OCI-LY1 (cell line): ENCODE measurements at regions not wholly inside any gene's neighbourhood (a gene's known extent, or its start where the extent isn't known, plus 50 kb on each side); places are given as distances from the start of the nearest gene placed in this dataset.

Source experiments
- H2AFZ ChIP-seq: fragments of 200-600 bp; sonication (generic), shearing (Covaris generic); 2 replicates; pipeline ENCODE4 v1.6.0; 2014; ENCODE audit warnings: antibody characterized with exemption, mild to moderate bottlenecking, low read length
- H3F3A ChIP-seq: fragments of 200-600 bp; sonication (generic), shearing (Covaris generic); 2 replicates; pipeline ENCODE4 v1.6.0; 2014; ENCODE audit warnings: mild to moderate bottlenecking, antibody characterized with exemption, low read length, moderate library complexity; ENCODE audit not compliant: insufficient read depth
- H3K27ac ChIP-seq: fragments of 200-600 bp; sonication (generic); 2 replicates; pipeline ENCODE4 v1.5.1; 2014; ENCODE audit warnings: low read length, mixed run types, mild to moderate bottlenecking, low read depth; ENCODE audit not compliant: poor library complexity, severe bottlenecking
- H3K27me3 ChIP-seq: fragments of 200-600 bp; sonication (generic); 2 replicates; pipeline ENCODE4 v1.6.0; 2014; ENCODE audit warnings: antibody characterized with exemption, mild to moderate bottlenecking, low read length, moderate library complexity; ENCODE audit not compliant: insufficient read depth
- H3K36me3 ChIP-seq: fragments of 200-600 bp; sonication (generic); 2 replicates; pipeline ENCODE4 v1.6.1; 2014; ENCODE audit warnings: mild to moderate bottlenecking, antibody characterized with exemption, low read length, moderate library complexity, mixed read lengths; ENCODE audit not compliant: insufficient read depth
- H3K4me1 ChIP-seq: fragments of 200-600 bp; sonication (generic); 2 replicates; pipeline ENCODE4 v1.5.1; 2014; ENCODE audit warnings: mild to moderate bottlenecking, low read length, moderate library complexity; ENCODE audit not compliant: insufficient read depth, severe bottlenecking
- H3K4me2 ChIP-seq: fragments of 200-600 bp; sonication (generic), shearing (Covaris generic); 2 replicates; pipeline ENCODE4 v1.6.1; 2014; ENCODE audit warnings: low read length
- H3K4me3 ChIP-seq: fragments of 200-600 bp; sonication (generic); 2 replicates; pipeline ENCODE4 v1.5.1; 2014; ENCODE audit warnings: low read length, low read depth, mild to moderate bottlenecking, mixed read lengths; ENCODE audit not compliant: poor library complexity, severe bottlenecking
- H3K79me2 ChIP-seq: fragments of 200-600 bp; shearing (Covaris generic); 2 replicates; pipeline ENCODE4 v1.6.1; 2016; ENCODE audit warnings: mixed run types, low read length, mixed read lengths; ENCODE audit not compliant: insufficient read depth
- H3K9ac ChIP-seq: fragments of 200-600 bp; sonication (generic), shearing (Covaris generic); 2 replicates; pipeline ENCODE4 v1.6.1; 2014; ENCODE audit warnings: mild to moderate bottlenecking, low read length, mixed read lengths
- H3K9me2 ChIP-seq: fragments of 200-600 bp; sonication (generic), shearing (Covaris generic); 2 replicates; pipeline ENCODE4 v1.6.1; 2014; ENCODE audit warnings: low read depth, mild to moderate bottlenecking, low read length, mixed read lengths
- H3K9me3 ChIP-seq: fragments of 200-600 bp; shearing (Covaris generic); 2 replicates; pipeline ENCODE4 v1.6.1; 2014; ENCODE audit warnings: low read length, mixed read lengths
- H4K20me1 ChIP-seq: fragments of 200-600 bp; sonication (generic), shearing (Covaris generic); 2 replicates; pipeline ENCODE4 v1.6.0; 2016; ENCODE audit warnings: mild to moderate bottlenecking, low read length; ENCODE audit not compliant: insufficient read depth
- EZH2 ChIP-seq: fragments of 200-600 bp; sonication (generic), shearing (Covaris generic); IDR thresholded peaks from 2 replicates; pipeline ENCODE4 v1.8.0; 2017; ENCODE audit warnings: borderline replicate concordance, mixed run types, mild to moderate bottlenecking, antibody characterized with exemption, low read length, moderate library complexity, mixed read lengths
- TF ChIP-seq, protein P1 (sequence below): fragments of 200-600 bp; sonication (generic), shearing (Covaris generic); IDR thresholded peaks from 2 replicates; pipeline ENCODE4 v1.5.1; 2017; ENCODE audit warnings: mild to moderate bottlenecking, antibody characterized with exemption, low read length, moderate library complexity, mixed read lengths

DNA sequence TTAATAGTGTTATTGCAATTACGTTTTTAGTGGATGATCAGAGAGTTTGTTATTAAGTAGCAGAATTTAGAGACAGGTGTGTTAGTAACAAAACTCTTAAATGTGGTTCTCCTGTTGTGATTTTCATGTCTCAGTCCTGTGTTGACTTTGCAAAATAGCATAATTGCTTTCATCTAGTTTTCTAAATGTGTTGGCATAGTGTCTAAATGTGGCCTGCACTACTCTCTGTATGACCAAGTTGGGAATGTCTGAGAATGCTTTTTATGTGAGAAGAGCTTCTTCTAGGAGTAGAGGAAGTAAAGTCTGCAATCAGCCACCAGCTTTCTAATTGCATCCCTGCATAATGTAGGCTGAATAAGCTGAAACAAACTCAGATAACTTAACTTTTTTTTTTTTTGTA is 158.6 kb upstream of the FAT1 start:
- TF ChIP-seq EZH2: no peak
- TF ChIP-seq, protein P1, sequence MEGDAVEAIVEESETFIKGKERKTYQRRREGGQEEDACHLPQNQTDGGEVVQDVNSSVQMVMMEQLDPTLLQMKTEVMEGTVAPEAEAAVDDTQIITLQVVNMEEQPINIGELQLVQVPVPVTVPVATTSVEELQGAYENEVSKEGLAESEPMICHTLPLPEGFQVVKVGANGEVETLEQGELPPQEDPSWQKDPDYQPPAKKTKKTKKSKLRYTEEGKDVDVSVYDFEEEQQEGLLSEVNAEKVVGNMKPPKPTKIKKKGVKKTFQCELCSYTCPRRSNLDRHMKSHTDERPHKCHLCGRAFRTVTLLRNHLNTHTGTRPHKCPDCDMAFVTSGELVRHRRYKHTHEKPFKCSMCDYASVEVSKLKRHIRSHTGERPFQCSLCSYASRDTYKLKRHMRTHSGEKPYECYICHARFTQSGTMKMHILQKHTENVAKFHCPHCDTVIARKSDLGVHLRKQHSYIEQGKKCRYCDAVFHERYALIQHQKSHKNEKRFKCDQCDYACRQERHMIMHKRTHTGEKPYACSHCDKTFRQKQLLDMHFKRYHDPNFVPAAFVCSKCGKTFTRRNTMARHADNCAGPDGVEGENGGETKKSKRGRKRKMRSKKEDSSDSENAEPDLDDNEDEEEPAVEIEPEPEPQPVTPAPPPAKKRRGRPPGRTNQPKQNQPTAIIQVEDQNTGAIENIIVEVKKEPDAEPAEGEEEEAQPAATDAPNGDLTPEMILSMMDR: no peak
- Histone ChIP-seq H3K9me2 (no peaks in the 10 kb centered on the region), H3K4me2 (0 out of 2 replicates have a peak overlapping the region, but pooled peaks have one; percentile 0), H4K20me1 (no peaks in the 10 kb centered on the region), H3K27ac (no peak overlapping the region), H3K9me3 (no peaks in the 10 kb centered on the region; the same call in 1 of the 2 replicates), H3K27me3 (no peaks in the 10 kb centered on the region), H2AFZ (peak overlapping the region; percentile 89; the same call in 1 of the 2 replicates), H3K4me3 (no peak overlapping the region), H3F3A (no peaks in the 10 kb centered on the region), H3K4me1 (peaks cover 26% of the 10 kb centered on the region), H3K9ac (no peak overlapping the region), H3K36me3 (no peaks in the 10 kb centered on the region), H3K79me2 (no peaks in the 10 kb centered on the region)

DNA sequence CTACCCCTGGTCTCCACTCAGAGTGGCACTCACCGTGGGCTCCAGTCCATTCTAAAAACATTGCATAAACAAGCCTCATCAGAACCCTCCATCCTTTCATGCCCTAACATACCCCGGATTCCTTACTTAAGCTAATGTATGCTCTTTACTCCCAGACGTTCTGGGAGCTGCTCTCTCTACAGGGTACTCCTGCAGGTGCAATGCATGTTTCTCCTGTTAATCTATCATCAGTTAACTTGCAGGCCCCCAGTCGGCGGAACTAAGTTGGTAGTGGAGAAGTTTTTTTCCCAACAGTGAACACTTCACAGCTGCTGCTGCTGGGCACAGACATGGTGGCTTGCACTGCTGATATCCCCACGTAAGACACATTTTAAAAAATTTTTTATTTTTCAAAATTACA is 161.6 kb upstream of the FAT1 start:
- Histone ChIP-seq H3K9me3 (no peaks in the 10 kb centered on the region), H3K9ac (no peak overlapping the region), H3K27ac (no peak overlapping the region), H3K36me3 (no peaks in the 10 kb centered on the region), H3K27me3 (no peaks in the 10 kb centered on the region), H3K4me1 (peaks cover 33% of the 10 kb centered on the region), H3K9me2 (no peaks in the 10 kb centered on the region), H3F3A (no peaks in the 10 kb centered on the region), H3K4me3 (no peak overlapping the region), H3K4me2 (no peak overlapping the region), H2AFZ (no peak overlapping the region), H3K79me2 (no peaks in the 10 kb centered on the region), H4K20me1 (no peaks in the 10 kb centered on the region)
- TF ChIP-seq EZH2: no peak
- TF ChIP-seq, protein P1: no peak

DNA sequence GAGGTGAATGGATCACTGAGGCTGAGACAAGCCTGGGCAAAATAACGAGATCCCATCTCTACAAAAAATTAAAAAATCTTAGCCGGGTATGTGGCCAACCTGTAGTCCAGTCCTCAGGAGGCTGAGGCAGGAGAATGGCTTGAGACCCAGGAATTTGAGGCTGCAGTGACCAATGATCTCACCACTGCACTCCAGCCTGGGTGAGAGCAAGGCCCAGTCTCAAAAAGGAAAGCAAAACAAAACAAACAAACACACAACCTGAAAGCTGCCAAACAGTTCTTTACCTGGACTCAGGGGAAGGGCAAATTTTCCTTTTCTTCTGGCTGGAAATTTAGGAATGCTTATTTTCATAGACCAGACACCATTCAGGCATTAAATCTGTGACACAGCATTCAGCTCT is 163.1 kb upstream of the FAT1 start:
- Histone ChIP-seq H3K4me2 (peak overlapping the region; percentile 21), H3K4me1 (peaks cover 32% of the 10 kb centered on the region), H3K9me2 (no peaks in the 10 kb centered on the region), H3K4me3 (no peak overlapping the region), H2AFZ (no peak overlapping the region), H3K9me3 (no peaks in the 10 kb centered on the region), H3K27ac (peak overlapping the region; percentile 61), H3F3A (no peaks in the 10 kb centered on the region), H3K9ac (peak overlapping the region; percentile 15; the same call in 1 of the 2 replicates), H3K36me3 (no peaks in the 10 kb centered on the region), H4K20me1 (no peaks in the 10 kb centered on the region), H3K79me2 (no peaks in the 10 kb centered on the region), H3K27me3 (no peaks in the 10 kb centered on the region)
- TF ChIP-seq, protein P1: no peak
- no peak for TF ChIP-seq EZH2
